Adrenal gland (tissue), 5 donors: ENCODE measurements at regions not wholly inside any gene's neighbourhood (a gene's known extent, or its start where the extent isn't known, plus 50 kb on each side); places are given as distances from the start of the nearest gene placed in this dataset.

Experiments used
- CTCF ChIP-seq, 6 experiments: fragments of 450-650 bp in 4 of 6; fragments of 200-600 bp in 2 of 6; sonication (generic) in 1 of 6; IDR thresholded peaks; 1 replicate in 5 of 6; 2 replicates in 1 of 6; pipeline versions ENCODE4 v1.5.1 to v1.8.0; 2016 to 2021; ENCODE audit warnings: antibody characterized with exemption in 6 of 6, mild to moderate bottlenecking in 2 of 6, moderate library complexity in 1 of 6
- POLR2A ChIP-seq, 2 donors: fragments of 450-650 bp; IDR thresholded peaks; one replicate each; pipeline ENCODE4 v1.6.1; 2017; ENCODE audit warnings: antibody characterized with exemption in 2 of 2, mild to moderate bottlenecking in 2 of 2, moderate library complexity in 1 of 2
- donor health status: DM: no; HTN: no; CAD: no.

- TF ChIP-seq CTCF (IDR thresholded peaks at IDR 0.05), result no peak
- no peak for TF ChIP-seq POLR2A (IDR thresholded peaks at IDR 0.05)
These were observed 308.0 kb downstream of the MATN1 start for GRCh38 chr1:30415171-30415940.
